Putamen (tissue), 1 donor: ENCODE measurements at regions not wholly inside any gene's neighbourhood (a gene's known extent, or its start where the extent isn't known, plus 50 kb on each side); places are given as distances from the start of the nearest gene placed in this dataset.
"Not testable (repeated sequence)": the region's sequence is repeated elsewhere in the genome, so short reads cannot be mapped to it uniquely, and the experiment has no call there.

ENCODE experiments used
- DNase-seq: peaks from one replicate; pipeline ENCODE4 v3.0.0-alpha.2; 2016; ENCODE audit warnings: low spot score

GRCh38 chr1:219560856-219561255 lies 52.0 kb downstream of the ZC3H11B start:
- DNase-seq, result no peak

- no peak for DNase-seq
Observed at GRCh38 chr1:219559899-219560298, 53.0 kb downstream of the ZC3H11B start.

GRCh38 chr1:219555806-219556205 lies 57.1 kb downstream of the ZC3H11B start:
- DNase-seq, result peak; percentile 40

DNA sequence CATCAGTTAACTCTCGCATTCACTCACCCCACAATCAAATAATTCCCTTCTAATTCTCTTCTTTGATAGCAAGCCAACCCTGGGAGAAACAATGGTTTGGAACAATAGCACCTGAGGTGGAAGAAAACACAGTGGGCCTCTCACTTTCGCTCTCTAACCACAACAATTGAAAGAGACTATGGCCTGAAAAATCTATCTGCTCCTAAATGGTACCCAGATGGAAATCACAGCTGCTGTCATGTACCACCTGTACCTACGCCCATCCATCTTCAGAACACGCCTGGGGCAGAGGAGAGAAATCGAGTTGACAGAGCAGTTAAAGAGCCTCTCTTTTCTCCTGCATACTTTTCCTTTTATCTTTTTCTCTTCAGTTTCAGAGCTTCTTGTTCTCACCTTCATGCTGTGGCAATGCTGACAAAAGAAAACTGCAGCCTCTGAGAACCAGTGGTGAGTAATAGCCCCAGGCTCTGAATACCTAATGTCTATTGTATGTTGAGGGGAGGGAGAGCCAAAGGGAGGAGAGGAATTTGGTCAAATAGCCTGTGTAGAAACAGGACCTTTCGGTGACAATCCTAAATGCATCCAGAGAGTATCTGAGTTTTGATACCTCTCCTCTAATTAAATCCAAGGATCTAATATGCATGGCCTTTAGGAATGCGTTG lies 57.7 kb downstream of the ZC3H11B start:
- no peak for DNase-seq

GRCh38 chr1:219553934-219554502 lies 58.9 kb downstream of the ZC3H11B start:
- no peak for DNase-seq

DNA sequence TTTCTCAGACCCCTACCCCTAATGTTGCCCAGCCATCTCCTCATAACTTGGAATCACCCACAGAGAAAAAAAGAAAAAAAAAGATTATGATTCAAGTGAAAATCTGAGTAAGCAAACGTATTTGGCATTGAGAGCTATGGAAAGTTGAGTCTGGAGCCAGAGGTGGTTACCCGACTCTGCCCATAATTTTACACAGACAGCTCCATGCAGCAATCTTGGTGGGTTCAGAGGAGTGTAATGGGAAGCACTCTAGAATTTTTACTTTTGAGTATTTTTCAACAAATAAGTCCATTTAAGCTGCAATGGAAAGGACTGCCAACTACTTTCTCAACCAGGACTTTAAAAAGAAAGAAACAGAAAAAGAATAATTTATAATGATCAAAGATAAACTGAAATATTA lies 62.7 kb downstream of the ZC3H11B start:
- no peak for DNase-seq

GRCh38 chr1:219549215-219549614 lies 63.7 kb downstream of the ZC3H11B start:
- no peak for DNase-seq

- no peak for DNase-seq
Observed at GRCh38 chr1:219548386-219548785, 64.5 kb downstream of the ZC3H11B start.

DNA sequence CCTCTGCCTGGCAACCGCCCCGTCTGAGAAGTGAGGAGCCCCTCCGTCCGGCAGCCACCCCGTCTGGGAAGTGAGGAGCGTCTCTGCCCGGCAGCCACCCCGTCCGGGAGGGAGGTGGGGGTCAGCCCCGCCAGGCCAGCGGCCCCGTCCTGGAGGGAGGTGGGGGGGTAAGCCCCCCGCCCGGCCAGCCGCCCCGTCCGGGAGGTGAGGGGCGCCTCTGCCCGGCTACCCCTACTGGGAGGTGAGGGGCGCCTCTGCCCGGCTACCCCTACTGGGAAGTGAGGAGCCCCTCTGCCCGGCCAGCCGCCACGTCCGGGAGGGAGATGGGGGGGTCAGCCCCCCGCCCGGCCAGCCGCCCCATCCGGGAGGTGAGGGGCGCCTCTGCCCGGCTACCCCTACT lies 67.1 kb downstream of the ZC3H11B start:
- not testable (repeated sequence) for DNase-seq

GRCh38 chr1:219544163-219544846 lies 68.6 kb downstream of the ZC3H11B start:
- no peak for DNase-seq

- no peak for DNase-seq
Observed at GRCh38 chr1:219542828-219543518, 69.9 kb downstream of the ZC3H11B start.

DNA sequence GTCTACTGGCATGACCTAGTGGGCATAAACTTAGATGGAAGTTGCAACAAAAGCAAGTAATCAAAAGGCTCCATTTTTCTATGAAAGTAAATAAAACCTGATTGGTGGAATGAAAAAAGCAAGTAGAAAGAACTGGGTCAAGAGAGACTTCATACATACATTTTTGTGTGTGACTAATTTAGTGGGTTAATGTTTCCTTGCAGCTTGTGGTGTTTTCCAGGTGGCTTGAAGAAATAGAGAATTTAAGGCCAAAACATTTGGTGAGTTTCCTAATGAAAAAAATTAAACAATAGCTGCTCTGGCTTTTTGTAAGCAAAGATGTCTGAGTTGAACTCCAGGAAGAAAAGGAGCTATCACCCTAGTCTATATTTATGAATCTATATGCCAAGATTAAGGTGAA lies 71.0 kb downstream of the ZC3H11B start:
- DNase-seq, result no peak

GRCh38 chr1:219539645-219540254 lies 73.2 kb downstream of the ZC3H11B start:
- DNase-seq, result no peak

DNA sequence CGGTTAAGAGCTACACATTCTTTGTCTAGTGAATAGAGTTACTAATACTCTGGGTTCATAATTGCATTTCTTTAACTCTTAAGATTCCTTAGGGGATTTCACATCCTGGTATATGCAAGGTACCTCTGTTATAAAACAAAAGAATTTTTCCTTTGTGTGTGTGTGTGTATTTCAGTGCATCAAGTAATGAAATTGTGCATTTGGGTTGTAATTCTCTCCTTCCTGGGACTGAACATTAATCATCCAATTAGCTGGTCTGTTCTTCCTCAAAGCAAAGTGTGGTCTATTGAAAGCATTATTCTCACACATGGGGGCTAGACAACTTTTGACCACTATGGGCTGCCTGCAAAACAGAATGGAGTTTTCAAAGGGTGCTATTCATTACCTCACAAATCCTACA lies 74.0 kb downstream of the ZC3H11B start:
- no peak for DNase-seq

GRCh38 chr1:219537223-219537631 lies 75.7 kb downstream of the ZC3H11B start:
- no peak for DNase-seq

DNA sequence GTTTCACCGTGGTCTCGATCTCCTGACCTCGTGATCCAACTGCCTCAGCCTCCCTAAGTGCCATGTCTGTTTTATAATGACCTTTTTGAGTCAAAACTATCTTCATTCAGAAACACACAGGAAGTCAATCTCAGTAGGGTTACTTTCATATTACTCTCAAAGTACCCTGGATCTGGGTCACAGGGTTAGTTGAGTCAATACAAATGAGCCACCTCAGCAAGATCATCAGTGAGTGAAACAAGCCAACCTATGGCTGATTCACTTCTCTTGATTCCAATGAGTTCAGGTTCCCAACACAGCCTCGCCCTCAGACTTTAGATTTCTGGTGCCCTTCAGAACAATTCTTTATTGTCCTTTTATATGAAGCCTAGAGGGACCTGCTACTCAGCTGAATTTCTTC lies 76.9 kb downstream of the ZC3H11B start:
- DNase-seq, result no peak

DNA sequence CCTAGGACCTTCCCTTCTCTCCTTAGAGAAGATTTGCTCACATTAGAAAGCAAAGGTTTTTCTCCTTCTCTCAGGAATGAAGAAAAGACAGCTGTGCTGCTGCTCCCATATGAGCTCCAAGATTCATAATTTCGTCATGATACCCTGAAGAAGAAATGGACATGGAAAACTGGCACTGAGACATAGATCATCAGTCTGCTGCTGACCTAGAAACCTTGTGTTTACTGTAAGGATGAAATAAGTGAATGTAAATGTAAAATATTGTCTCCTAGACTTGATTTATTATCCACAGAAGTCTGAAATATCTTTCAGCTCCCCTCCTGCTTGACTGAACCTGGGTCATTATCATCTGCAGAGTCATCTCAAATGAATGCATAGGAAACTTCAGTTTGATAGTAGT lies 77.9 kb downstream of the ZC3H11B start:
- DNase-seq, result no peak

GRCh38 chr1:219533280-219533679 lies 79.6 kb downstream of the ZC3H11B start:
- no peak for DNase-seq

- DNase-seq, result no peak
Observed at GRCh38 chr1:219529116-219529515, 83.8 kb downstream of the ZC3H11B start.

GRCh38 chr1:219528633-219529032 lies 84.3 kb downstream of the ZC3H11B start:
- DNase-seq, result no peak

DNA sequence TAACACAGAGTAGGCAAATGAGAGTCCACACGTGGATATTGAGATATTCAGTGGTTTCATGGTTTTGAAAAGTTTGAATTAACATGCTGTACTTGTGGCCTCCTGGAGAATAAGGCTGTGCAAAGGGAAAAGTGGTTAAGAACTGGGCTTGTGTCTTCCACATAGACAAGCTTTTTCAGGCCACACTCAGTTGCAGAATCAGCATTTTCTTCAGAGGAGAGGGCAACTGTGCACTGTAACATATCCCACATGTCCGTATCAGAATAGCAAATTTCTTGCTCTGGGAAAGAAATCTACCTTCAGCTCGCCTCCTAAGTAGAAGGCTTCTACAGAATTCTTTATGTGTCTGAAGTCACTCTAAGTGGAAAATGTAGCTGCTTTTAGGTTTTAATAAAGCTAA lies 84.9 kb downstream of the ZC3H11B start:
- DNase-seq, result no peak

DNA sequence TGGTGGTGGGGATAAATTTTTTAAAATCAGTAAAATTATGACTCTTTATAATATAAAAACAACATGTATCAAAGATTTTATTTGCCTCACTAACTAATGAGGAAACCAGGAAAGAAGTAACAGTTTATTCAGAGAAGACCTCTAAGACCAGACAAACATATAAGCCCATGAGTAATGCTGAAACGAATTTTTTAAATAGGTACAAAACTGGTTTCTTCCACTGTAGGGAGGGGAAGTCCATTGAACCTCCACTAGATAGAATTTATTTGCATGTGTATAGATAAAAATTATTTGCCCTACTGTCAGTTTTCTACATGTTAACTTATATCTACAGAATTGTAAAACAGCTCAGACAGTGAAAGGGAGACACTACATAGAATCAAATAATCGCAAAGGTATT lies 86.8 kb downstream of the ZC3H11B start:
- no peak for DNase-seq

- no peak for DNase-seq
Observed at GRCh38 chr1:219523411-219523810, 89.5 kb downstream of the ZC3H11B start.
